Transverse colon (tissue), 4 donors: ENCODE measurements at regions not wholly inside any gene's neighbourhood (a gene's known extent, or its start where the extent isn't known, plus 50 kb on each side); places are given as distances from the start of the nearest gene placed in this dataset.
A peak's percentile ranks its signal among the peaks of the same experiment; 100 is the strongest.

Experiments used
- DNase-seq: peaks from one replicate; pipeline ENCODE4 v3.0.0-alpha.2; 2019
- H3K27ac ChIP-seq, 4 donors: fragments of 200-600 bp; sonication (generic); 2 replicates each; pipeline ENCODE4 v1.5.1; 2016 to 2018; ENCODE audit warnings: inconsistent platforms in 4 of 4
- H3K27me3 ChIP-seq: fragments of 200-600 bp; sonication (generic); 2 replicates; pipeline ENCODE4 v1.5.1; 2017; ENCODE audit warnings: inconsistent platforms
- H3K36me3 ChIP-seq, 4 donors: fragments of 200-600 bp; sonication (generic); 2 replicates each; pipeline ENCODE4 v1.5.1; 2017 to 2019; ENCODE audit warnings: inconsistent platforms in 4 of 4
- H3K4me1 ChIP-seq, 4 donors: fragments of 200-600 bp; sonication (generic); 2 replicates each; pipeline ENCODE4 v1.5.1; 2017 to 2020; ENCODE audit warnings: inconsistent platforms in 4 of 4
- H3K4me3 ChIP-seq, 4 donors: fragments of 200-600 bp; sonication (generic); 1 replicate in 1 of 4; 2 replicates in 3 of 4; pipeline versions ENCODE4 v1.5.1 to v1.6.1; 2017 to 2019; ENCODE audit warnings: inconsistent platforms in 4 of 4
- H3K9me3 ChIP-seq, 2 donors: fragments of 200-600 bp; sonication (generic); 2 replicates each; pipeline ENCODE4 v1.5.1; 2017 to 2019; ENCODE audit warnings: inconsistent platforms in 2 of 2
- EP300 ChIP-seq: sonication (generic); formaldehyde crosslinking; IDR thresholded peaks from one replicate; pipeline ENCODE4 v1.6.1; 2017; ENCODE audit warnings: antibody characterized with exemption, low read depth
- POLR2A ChIP-seq: fragments of 450-650 bp; IDR thresholded peaks from one replicate; pipeline ENCODE4 v1.6.1; 2016; ENCODE audit warnings: antibody characterized with exemption, mild to moderate bottlenecking, moderate library complexity
- POLR2AphosphoS5 ChIP-seq, 3 donors: sonication (generic); formaldehyde crosslinking; IDR thresholded peaks; one replicate each; pipeline ENCODE4 v1.6.1; 2016; ENCODE audit warnings: antibody characterized with exemption in 3 of 3
- WGBS, 2 donors: methylation state at CpG; one replicate each; pipeline ENCODE4 v1.1.5; 2018; ENCODE audit warnings: low coverage in 1 of 2; 5-methylcytosine and 5-hydroxymethylcytosine counted together
- in situ Hi-C, 4 donors: fragments of 200-750 bp; cut with MboI; loops; one replicate each; pipeline versions ENCODE4 v1.15.0 to v1.15.1; 2017; ENCODE audit warnings: low sequenced_read_pairs in 3 of 4, low pct_ligation_motif_present in 1 of 4, low pct_unique_long_range_greater_than_20kb in 1 of 4
- intact Hi-C: fragments of 100-400 bp; cut with DNase I; formaldehyde crosslinking; loops from one replicate; pipeline ENCODE4 v1.15.1; 2023; ENCODE audit warnings: low total_unique reads
- small RNA-seq, 4 donors: library from RNA; depleted of rRNA; stranded (forward); fragments of <200 nt; gene quantifications; one replicate each; pipeline ENCODE3, GENCODE V24; 2016
- TF ChIP-seq, protein P1 (sequence below), 5 experiments: fragments of 200-600 bp in 3 of 5; fragments of 450-650 bp in 2 of 5; sonication (generic) in 3 of 5; IDR thresholded peaks; 1 replicate in 2 of 5; 2 replicates in 3 of 5; pipeline ENCODE4 v1.5.1; 2016 to 2017; ENCODE audit warnings: antibody characterized with exemption in 5 of 5, inconsistent platforms in 3 of 5, mild to moderate bottlenecking in 2 of 5, moderate library complexity in 1 of 5

DNA sequence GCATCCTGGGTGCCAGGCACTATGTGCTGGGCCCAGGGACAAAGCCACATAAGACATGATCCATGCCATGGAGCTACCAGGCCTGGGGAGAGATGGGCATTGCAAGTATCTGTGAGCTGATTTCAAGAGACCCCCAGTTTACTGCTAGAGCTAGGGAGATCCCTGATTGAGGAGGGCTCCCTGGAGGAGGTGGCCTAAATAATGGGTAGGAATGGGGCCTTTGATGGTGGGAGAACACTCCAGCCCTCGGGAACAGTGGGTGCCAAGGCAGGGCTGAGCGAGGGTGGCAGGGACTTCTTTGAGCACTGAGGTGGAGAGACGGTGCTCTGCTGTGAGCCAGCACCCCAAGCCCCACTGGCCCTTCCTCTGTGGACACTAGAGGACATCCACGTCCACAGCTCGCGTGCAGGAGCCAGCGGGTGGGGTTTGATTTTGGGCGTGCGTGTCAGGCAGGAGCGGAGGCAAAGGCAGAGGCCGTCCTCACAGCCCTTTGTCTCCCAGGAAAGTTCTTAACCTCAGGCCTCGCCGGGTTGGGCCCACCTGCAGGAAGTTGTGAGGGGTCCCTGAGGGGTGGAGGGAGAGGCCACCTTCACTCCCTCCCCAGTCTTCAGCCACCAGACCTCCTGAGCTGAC lies 52.9 kb upstream of the PPARA start:
- in situ Hi-C loops (no loop called here), intact Hi-C loops (no loop called here)
- H3K36me3 ChIP-seq, result peaks cover 0 to 13% (median 6%) of the 10 kb centered on the region in 4 donors
- no peak overlapping the region for H3K4me3 ChIP-seq
- no peaks in the 10 kb centered on the region for H3K9me3 ChIP-seq
- H3K4me1 ChIP-seq, result peaks cover 0 to 33% (median 16%) of the 10 kb centered on the region in 4 donors
- no peak for DNase-seq
- H3K27me3 ChIP-seq, result no peaks in the 10 kb centered on the region
- TF ChIP-seq EP300 (no peak), POLR2AphosphoS5 (IDR thresholded peaks at IDR 0.05) (no peak)
- peak overlapping the region in 1 of 4 donors; percentile 41 for H3K27ac ChIP-seq
- 82% methylated on average over 13 of the region's 13 CpGs; no CpG with 5 or more reads in 1 of the 2 donors for WGBS, 2 donors

GRCh38 chr22:46098525-46099475 lies 51.5 kb upstream of the PPARA start:
- Histone ChIP-seq H3K27ac (peak overlapping the region in 1 of 4 donors; percentile 41), H3K4me1 (peaks cover 3 to 26% (median 12%) of the 10 kb centered on the region in 4 donors), H3K36me3 (peaks cover 0 to 13% (median 6%) of the 10 kb centered on the region in 4 donors), H3K27me3 (no peaks in the 10 kb centered on the region), H3K4me3 (no peak overlapping the region), H3K9me3 (no peaks in the 10 kb centered on the region)
- DNase-seq, result no peak
- in situ Hi-C loops (no loop called here), intact Hi-C loops (no loop called here)
- TF ChIP-seq, protein P1, sequence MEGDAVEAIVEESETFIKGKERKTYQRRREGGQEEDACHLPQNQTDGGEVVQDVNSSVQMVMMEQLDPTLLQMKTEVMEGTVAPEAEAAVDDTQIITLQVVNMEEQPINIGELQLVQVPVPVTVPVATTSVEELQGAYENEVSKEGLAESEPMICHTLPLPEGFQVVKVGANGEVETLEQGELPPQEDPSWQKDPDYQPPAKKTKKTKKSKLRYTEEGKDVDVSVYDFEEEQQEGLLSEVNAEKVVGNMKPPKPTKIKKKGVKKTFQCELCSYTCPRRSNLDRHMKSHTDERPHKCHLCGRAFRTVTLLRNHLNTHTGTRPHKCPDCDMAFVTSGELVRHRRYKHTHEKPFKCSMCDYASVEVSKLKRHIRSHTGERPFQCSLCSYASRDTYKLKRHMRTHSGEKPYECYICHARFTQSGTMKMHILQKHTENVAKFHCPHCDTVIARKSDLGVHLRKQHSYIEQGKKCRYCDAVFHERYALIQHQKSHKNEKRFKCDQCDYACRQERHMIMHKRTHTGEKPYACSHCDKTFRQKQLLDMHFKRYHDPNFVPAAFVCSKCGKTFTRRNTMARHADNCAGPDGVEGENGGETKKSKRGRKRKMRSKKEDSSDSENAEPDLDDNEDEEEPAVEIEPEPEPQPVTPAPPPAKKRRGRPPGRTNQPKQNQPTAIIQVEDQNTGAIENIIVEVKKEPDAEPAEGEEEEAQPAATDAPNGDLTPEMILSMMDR (IDR thresholded peaks at IDR 0.05), result no peak
- TF ChIP-seq POLR2AphosphoS5 (IDR thresholded peaks at IDR 0.05) (no peak), POLR2A (no peak), EP300 (no peak)
- WGBS, 2 donors, result 77% methylated on average over 28 of the region's 31 CpGs; no CpG with 5 or more reads in 1 of the 2 donors

GRCh38 chr22:46099740-46100139 lies 50.6 kb upstream of the PPARA start:
- TF ChIP-seq, protein P1 (IDR thresholded peaks at IDR 0.05), result no peak
- no peak for TF ChIP-seq POLR2AphosphoS5 (IDR thresholded peaks at IDR 0.05)
- peak overlapping the region in 1 of 4 donors; percentile 25 for H3K27ac ChIP-seq

GRCh38 chr22:46100401-46101105 lies 49.8 kb upstream of the PPARA start:
- Histone ChIP-seq H3K9me3 (no peaks in the 10 kb centered on the region), H3K36me3 (peaks cover 0 to 13% (median 6%) of the 10 kb centered on the region in 4 donors), H3K4me3 (no peak overlapping the region), H3K27me3 (no peaks in the 10 kb centered on the region), H3K27ac (peak overlapping the region in 1 of 4 donors; percentile 25), H3K4me1 (peaks cover 16 to 31% (median 17%) of the 10 kb centered on the region in 4 donors)
- 90 to 96% methylated on average over 4 to 20 of the region's 21 CpGs for WGBS, 2 donors
- intact Hi-C loops, result no loop called here
- TF ChIP-seq POLR2AphosphoS5 (IDR thresholded peaks at IDR 0.05) (no peak), EP300 (no peak), POLR2A (no peak)
- TF ChIP-seq, protein P1 (IDR thresholded peaks at IDR 0.05), result no peak
- in situ Hi-C loops, result loop anchor here in 1 of 4 donors (25.0 kb wide), 1 partner anchor 437 kb away; the partner anchor contains the start of gene CELSR1
- no peak for DNase-seq

More at GRCh38 chr22:46099740-46100139, 50.6 kb upstream of the PPARA start:
- 71% methylated on average over 4 of the region's 4 CpGs; no CpG with 5 or more reads in 1 of the 2 donors for WGBS, 2 donors
- Histone ChIP-seq H3K27me3 (no peaks in the 10 kb centered on the region), H3K4me3 (no peak overlapping the region), H3K4me1 (peaks cover 8 to 27% (median 12%) of the 10 kb centered on the region in 4 donors), H3K36me3 (peaks cover 0 to 13% (median 6%) of the 10 kb centered on the region in 4 donors), H3K9me3 (no peaks in the 10 kb centered on the region)
- no peak for DNase-seq
- in situ Hi-C loops, result loop anchor here in 1 of 4 donors (25.0 kb wide), 1 partner anchor 438 kb away; the partner anchor contains the start of gene CELSR1
- intact Hi-C loops, result no loop called here

Small RNA genes in the stretch of these regions (small RNA-seq; reads per million reads assigned to genes)
- 0 reads per million in 4 donors for gene MIR3619
